HK-2 (cell line): ENCODE measurements at regions not wholly inside any gene's neighbourhood (a gene's known extent, or its start where the extent isn't known, plus 50 kb on each side); places are given as distances from the start of the nearest gene placed in this dataset.
"Not testable (repeated sequence)": the region's sequence is repeated elsewhere in the genome, so short reads cannot be mapped to it uniquely, and the experiment has no call there.

ENCODE experiments used
- DNase-seq: peaks from one replicate; pipeline ENCODE4 v3.0.0-alpha.2; 2018; ENCODE audit not compliant: unreplicated experiment

GRCh38 chr7:155395176-155395797 lies 62.6 kb upstream of the EN2 start:
- no peak for DNase-seq

GRCh38 chr7:155396661-155397060 lies 61.3 kb upstream of the EN2 start:
- DNase-seq = no peak

- not testable (repeated sequence) for DNase-seq
Measured at GRCh38 chr7:155397758-155398714, 59.9 kb upstream of the EN2 start.

- DNase-seq = no peak
Measured at GRCh38 chr7:155398944-155399343, 59.0 kb upstream of the EN2 start.

- no peak for DNase-seq
Measured at GRCh38 chr7:155399577-155399976, 58.4 kb upstream of the EN2 start.

GRCh38 chr7:155401231-155401630 lies 56.7 kb upstream of the EN2 start:
- DNase-seq = no peak

- no peak for DNase-seq
Measured at GRCh38 chr7:155401884-155402283, 56.0 kb upstream of the EN2 start.

- DNase-seq = no peak
Measured at GRCh38 chr7:155402941-155403340, 55.0 kb upstream of the EN2 start.

- DNase-seq = no peak
Measured at GRCh38 chr7:155404976-155405375, 53.0 kb upstream of the EN2 start.

- no peak for DNase-seq
Measured at GRCh38 chr7:155405399-155406318, 52.3 kb upstream of the EN2 start.

GRCh38 chr7:155407799-155408198 lies 50.1 kb upstream of the EN2 start:
- no peak for DNase-seq
